Ascending aorta (tissue), 2 donors: ENCODE measurements at regions not wholly inside any gene's neighbourhood (a gene's known extent, or its start where the extent isn't known, plus 50 kb on each side); places are given as distances from the start of the nearest gene placed in this dataset.

Experiments
- DNase-seq, 2 donors: peaks; one replicate each; pipeline ENCODE4 v3.0.0-alpha.2; 2019; ENCODE audit warnings: low spot score in 2 of 2
- H3K27ac ChIP-seq, 2 donors: fragments of 200-600 bp; sonication (generic); one replicate each; pipeline ENCODE4 v1.5.1; 2016 to 2017; ENCODE audit warnings: mild to moderate bottlenecking in 1 of 2
- H3K27me3 ChIP-seq: fragments of 200-600 bp; sonication (generic); one replicate; pipeline ENCODE4 v1.5.1; 2017
- H3K36me3 ChIP-seq, 2 donors: fragments of 200-600 bp; sonication (generic); one replicate each; pipeline ENCODE4 v1.5.1; 2016
- H3K4me1 ChIP-seq, 2 donors: fragments of 200-600 bp; sonication (generic); one replicate each; pipeline ENCODE4 v1.5.1; 2016 to 2017; ENCODE audit warnings: mild to moderate bottlenecking in 1 of 2
- H3K4me3 ChIP-seq, 2 donors: fragments of 200-600 bp; sonication (generic); one replicate each; pipeline ENCODE4 v1.5.1; 2016 to 2017; ENCODE audit warnings: mild to moderate bottlenecking in 1 of 2
- H3K9me3 ChIP-seq, 2 donors: fragments of 200-600 bp; sonication (generic); one replicate each; pipeline ENCODE4 v1.5.1; 2016
- intact Hi-C: fragments of 100-400 bp; cut with DNase I; formaldehyde crosslinking; loops from one replicate; pipeline ENCODE4 v1.15.1; 2023
- TF ChIP-seq, protein P1 (sequence below), 3 experiments: fragments of 200-600 bp in 2 of 3; fragments of 450-650 bp in 1 of 3; sonication (generic) in 2 of 3; IDR thresholded peaks; one replicate each; pipeline ENCODE4 v1.5.1; 2016 to 2019; ENCODE audit warnings: antibody characterized with exemption in 3 of 3, mild to moderate bottlenecking in 1 of 3, moderate library complexity in 1 of 3

DNA sequence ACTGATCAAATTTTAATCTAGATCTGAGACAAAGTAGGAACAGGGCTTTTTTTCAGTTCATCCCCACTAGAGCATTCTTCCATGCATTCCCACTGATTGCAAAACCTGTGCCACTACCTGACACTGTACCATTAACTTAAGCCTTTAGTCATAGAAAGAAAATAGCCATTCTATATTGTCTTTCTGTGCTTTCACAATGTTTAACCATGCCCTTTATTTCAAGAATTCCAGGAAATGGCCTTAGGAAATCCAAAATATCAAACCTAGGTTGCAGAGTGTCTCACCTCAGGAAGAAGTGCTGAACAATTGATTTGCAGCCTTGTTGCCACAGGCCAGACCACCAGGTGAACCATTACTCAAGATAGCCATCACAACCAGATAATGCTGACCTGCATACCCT is 56.2 kb upstream of the TGFBR2 start:
- TF ChIP-seq, protein P1, sequence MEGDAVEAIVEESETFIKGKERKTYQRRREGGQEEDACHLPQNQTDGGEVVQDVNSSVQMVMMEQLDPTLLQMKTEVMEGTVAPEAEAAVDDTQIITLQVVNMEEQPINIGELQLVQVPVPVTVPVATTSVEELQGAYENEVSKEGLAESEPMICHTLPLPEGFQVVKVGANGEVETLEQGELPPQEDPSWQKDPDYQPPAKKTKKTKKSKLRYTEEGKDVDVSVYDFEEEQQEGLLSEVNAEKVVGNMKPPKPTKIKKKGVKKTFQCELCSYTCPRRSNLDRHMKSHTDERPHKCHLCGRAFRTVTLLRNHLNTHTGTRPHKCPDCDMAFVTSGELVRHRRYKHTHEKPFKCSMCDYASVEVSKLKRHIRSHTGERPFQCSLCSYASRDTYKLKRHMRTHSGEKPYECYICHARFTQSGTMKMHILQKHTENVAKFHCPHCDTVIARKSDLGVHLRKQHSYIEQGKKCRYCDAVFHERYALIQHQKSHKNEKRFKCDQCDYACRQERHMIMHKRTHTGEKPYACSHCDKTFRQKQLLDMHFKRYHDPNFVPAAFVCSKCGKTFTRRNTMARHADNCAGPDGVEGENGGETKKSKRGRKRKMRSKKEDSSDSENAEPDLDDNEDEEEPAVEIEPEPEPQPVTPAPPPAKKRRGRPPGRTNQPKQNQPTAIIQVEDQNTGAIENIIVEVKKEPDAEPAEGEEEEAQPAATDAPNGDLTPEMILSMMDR (IDR thresholded peaks at IDR 0.05) = no peak
- H3K4me1 ChIP-seq = no peaks in the 10 kb centered on the region
- intact Hi-C loops = no loop called here

DNA sequence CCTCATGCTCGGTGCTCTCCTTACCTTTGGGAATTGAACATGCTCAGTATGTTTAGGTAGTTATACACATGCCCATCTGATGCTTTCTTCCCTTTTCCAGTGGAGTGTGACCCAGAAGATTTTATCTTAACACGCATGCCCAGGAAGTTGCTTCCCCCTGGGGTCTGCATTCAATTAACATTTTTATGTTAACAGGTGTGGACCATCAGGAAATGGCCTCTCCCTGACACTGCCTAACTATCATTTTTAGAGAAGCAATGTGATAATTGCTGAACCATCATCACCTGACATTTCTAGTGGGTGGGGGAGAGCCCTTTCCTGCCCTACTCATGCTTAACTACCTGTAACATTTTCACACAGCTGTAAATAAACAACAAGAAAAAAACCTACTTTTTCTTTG is 55.1 kb upstream of the TGFBR2 start:
- H3K27ac ChIP-seq = no peak overlapping the region
- TF ChIP-seq, protein P1 (IDR thresholded peaks at IDR 0.05) = no peak
- no peaks in the 10 kb centered on the region for H3K9me3 ChIP-seq
- H3K4me3 ChIP-seq = no peak overlapping the region
- no peaks in the 10 kb centered on the region for H3K36me3 ChIP-seq
- H3K27me3 ChIP-seq = no peaks in the 10 kb centered on the region
- intact Hi-C loops = no loop called here
- no peak for DNase-seq
- H3K4me1 ChIP-seq = no peaks in the 10 kb centered on the region

More for the DNA sequence above, 56.2 kb upstream of the TGFBR2 start:
- Histone ChIP-seq H3K27me3 (no peaks in the 10 kb centered on the region), H3K36me3 (no peaks in the 10 kb centered on the region), H3K27ac (no peak overlapping the region), H3K9me3 (no peaks in the 10 kb centered on the region), H3K4me3 (no peak overlapping the region)
- no peak for DNase-seq

DNA sequence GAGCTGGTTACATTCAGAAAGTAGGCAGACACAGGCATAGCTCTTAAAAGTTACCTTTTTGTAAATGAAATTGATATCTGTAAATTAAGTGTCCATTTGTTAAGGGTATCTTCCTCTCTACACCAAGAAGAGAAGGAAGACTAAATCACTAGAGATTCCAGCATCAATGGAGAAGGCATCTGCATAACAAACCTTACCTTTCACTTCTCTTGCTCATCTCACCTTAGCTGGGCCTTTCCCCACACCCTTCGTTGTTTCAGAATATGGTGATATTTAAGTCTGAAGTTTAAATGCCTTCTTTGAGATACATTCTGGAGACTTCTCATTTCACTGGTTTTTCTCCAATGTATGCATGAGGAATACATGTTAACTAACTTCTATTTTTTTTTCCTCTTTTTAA is 54.5 kb upstream of the TGFBR2 start:
- intact Hi-C loops = no loop called here
- no peak overlapping the region for H3K4me3 ChIP-seq
- TF ChIP-seq, protein P1 (IDR thresholded peaks at IDR 0.05) = no peak
- H3K27ac ChIP-seq = no peak overlapping the region
- no peaks in the 10 kb centered on the region for H3K4me1 ChIP-seq
- no peaks in the 10 kb centered on the region for H3K27me3 ChIP-seq
- no peaks in the 10 kb centered on the region for H3K9me3 ChIP-seq
- no peaks in the 10 kb centered on the region for H3K36me3 ChIP-seq
- no peak for DNase-seq

DNA sequence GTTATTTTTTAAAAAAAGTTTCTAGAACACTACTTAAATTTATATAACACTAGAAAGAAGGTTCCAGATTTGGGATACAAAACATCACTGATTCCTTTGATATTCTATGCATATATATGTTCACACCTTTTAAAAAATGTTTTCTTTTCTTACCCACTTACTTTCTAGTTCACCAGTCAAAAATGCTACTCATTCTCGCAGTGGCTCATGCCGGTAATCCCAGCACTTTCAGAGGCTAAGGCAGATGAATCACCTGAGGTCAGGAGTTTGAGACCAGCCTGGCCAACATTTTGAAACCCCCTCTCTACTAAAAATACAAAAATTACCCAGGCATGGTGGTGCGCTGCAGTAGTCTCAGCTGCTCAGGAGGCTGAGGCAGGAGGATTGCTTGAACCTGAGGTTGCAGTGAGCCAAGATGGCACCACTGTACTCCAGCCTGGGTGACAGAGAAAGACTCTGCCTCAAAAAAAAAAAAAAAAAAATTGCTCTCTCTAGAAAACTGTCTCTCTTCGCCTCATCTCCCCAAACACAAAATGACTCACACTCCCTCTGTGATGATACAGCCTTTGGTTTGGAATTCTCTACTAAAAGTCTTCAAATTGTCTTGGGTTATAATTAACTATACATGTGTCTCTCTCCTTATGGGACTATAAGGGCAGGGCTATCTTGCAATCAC is 52.6 kb upstream of the TGFBR2 start:
- no peaks in the 10 kb centered on the region for H3K27me3 ChIP-seq
- no peaks in the 10 kb centered on the region for H3K4me1 ChIP-seq
- intact Hi-C loops = no loop called here
- DNase-seq = no peak
- no peaks in the 10 kb centered on the region for H3K36me3 ChIP-seq
- H3K27ac ChIP-seq = no peak overlapping the region
- TF ChIP-seq, protein P1 (IDR thresholded peaks at IDR 0.05) = no peak
- H3K9me3 ChIP-seq = no peaks in the 10 kb centered on the region
- H3K4me3 ChIP-seq = no peak overlapping the region

DNA sequence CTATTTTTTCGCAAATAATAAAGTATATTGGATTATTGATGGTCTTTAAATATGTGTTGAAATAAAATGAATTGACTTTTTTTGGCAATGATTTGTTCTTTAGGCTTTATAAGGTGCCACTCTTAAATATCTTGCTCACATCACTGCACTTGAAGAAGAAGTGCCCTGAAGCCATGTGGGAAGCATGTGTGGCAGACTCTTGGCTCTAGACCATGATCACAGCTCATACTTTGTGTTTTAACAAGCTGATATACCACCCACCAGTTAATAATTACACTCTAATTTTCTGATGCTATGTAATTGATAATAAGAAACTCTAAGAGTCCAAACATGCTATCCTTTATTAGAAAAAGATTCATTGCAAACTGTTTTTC is 52.1 kb upstream of the TGFBR2 start:
- intact Hi-C loops = no loop called here
- H3K27ac ChIP-seq = no peak overlapping the region

More for the DNA sequence above, 52.1 kb upstream of the TGFBR2 start:
- Histone ChIP-seq H3K36me3 (no peaks in the 10 kb centered on the region), H3K4me3 (no peak overlapping the region), H3K27me3 (no peaks in the 10 kb centered on the region), H3K4me1 (no peaks in the 10 kb centered on the region), H3K9me3 (no peaks in the 10 kb centered on the region)
- DNase-seq = no peak
- TF ChIP-seq, protein P1 (IDR thresholded peaks at IDR 0.05) = no peak
